ENCODE measurements at regions not wholly inside any gene's neighbourhood (a gene's known extent, or its start where the extent isn't known, plus 50 kb on each side); places are given as distances from the start of the nearest gene placed in this dataset.
A peak's percentile ranks its signal among the peaks of the same experiment; 100 is the strongest.

GRCh38 chr2:234438305-234438977 lies 58.4 kb downstream of the ARL4C start:
- no peak for DNase-seq
- intact Hi-C loops (cut with DNase I): no loop called here

- intact Hi-C loops (cut with DNase I): no loop called here
- DNase-seq: peak in 13 of 42 donors; percentile 20 to 55 (median 30)
Measured at GRCh38 chr2:234437642-234438304, 59.1 kb downstream of the ARL4C start.

DNA sequence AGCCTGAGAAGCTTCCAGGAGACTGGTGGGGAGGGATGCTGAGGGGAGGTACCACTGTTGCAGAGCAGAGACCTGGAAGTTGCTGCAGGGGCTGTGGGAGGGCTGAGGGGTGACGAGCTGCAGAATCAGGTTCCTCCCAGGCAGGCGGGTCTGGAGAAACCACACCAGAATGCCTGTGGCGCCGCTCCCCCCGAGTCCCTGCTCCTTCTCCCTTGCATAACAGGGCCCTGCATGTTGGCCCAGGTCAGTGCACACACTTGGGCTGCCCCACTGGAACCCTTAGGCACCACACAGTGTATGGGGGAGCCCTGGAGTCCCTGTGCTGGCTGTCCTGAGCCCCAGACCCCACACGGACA lies 60.4 kb downstream of the ARL4C start:
- no peak for DNase-seq
- intact Hi-C loops (cut with DNase I): no loop called here

DNA sequence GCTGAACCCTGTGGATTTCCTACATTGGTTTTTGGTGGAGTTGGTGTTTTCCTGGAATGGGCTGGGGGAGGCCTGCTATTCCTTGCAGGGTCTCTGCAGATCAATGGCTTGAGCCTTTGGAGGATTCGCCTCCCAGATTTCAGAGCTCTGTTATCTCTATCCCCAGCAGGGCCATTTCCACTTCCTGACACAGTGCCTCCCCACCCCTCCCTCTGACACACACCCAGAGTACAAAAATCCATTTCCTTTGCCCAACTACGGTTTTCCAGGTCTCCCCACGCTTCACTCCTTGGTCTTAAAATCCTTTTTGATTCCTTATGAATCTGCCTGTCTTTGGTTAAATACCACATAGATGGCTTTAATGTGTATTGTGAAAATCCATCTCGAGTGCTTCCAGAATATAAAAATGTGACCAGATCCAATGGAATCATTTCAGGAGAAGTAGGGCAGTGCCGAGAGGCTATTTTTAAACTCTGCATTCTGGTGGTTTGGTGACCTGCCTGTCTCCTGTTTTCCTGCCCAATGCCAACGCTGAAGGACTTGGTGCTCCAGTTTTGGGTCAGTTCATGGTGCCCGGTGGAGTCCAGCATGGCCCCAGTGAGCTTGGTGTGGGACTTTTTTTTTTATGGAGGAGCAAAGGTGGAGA lies 60.9 kb downstream of the ARL4C start:
- intact Hi-C loops (cut with DNase I): no loop called here
- no peak for DNase-seq

GRCh38 chr2:234433201-234433600 lies 63.7 kb downstream of the ARL4C start:
- no peak for DNase-seq
- intact Hi-C loops (cut with DNase I): no loop called here

- DNase-seq: no peak
- intact Hi-C loops (cut with DNase I): no loop called here
Measured at GRCh38 chr2:234430871-234431270, 66.0 kb downstream of the ARL4C start.

DNA sequence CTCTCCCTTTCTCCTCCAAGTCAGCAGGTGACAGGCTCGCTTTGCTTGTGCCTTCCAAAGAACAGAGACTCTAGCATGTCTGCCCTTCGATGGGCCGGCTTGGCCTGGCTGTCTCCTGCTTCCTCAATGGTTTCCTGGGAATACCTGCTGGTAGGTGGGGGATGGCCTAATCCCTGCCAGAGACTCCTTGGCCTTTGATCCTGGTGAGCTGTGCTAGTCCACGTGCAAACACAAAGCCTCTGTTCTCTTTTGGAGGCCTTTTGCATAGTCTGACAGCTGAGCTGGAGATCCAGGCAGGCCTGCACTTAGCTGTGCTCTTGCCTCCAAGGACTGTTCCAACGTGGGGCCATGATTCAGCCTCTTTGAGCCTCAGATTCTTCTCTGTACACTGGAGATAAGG lies 67.6 kb downstream of the ARL4C start:
- intact Hi-C loops (cut with DNase I): no loop called here
- DNase-seq: no peak

- intact Hi-C loops (cut with DNase I): no loop called here
- DNase-seq: no peak
Measured at GRCh38 chr2:234427081-234428061, 69.5 kb downstream of the ARL4C start.

DNA sequence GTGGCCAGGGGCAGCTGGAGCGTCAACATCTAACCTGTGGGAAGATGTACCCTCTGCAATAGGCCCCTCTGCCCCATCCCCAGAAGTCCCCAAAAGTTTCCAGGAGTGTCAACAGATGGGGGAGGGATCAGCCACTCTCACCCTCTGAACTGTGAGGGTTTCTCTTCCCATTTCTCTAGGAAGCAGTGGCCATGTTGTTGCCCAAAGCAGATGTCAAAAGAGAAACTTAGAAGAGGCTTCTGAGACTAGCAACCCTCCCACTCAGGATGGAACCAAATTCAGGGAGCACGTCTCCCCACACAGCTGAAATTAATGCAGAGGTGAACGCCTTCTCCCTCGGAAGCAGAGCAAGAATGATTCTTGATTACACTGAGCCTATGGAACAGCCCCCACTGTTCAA lies 70.3 kb downstream of the ARL4C start:
- intact Hi-C loops (cut with DNase I): no loop called here
- DNase-seq: peak in 9 of 42 donors; percentile 16 to 63 (median 32)

GRCh38 chr2:234425639-234426603 lies 71.0 kb downstream of the ARL4C start:
- intact Hi-C loops (cut with DNase I): no loop called here
- DNase-seq: peak in 1 of 42 donors; percentile 33

GRCh38 chr2:234423884-234424283 lies 73.0 kb downstream of the ARL4C start:
- intact Hi-C loops (cut with DNase I): no loop called here
- no peak for DNase-seq

DNA sequence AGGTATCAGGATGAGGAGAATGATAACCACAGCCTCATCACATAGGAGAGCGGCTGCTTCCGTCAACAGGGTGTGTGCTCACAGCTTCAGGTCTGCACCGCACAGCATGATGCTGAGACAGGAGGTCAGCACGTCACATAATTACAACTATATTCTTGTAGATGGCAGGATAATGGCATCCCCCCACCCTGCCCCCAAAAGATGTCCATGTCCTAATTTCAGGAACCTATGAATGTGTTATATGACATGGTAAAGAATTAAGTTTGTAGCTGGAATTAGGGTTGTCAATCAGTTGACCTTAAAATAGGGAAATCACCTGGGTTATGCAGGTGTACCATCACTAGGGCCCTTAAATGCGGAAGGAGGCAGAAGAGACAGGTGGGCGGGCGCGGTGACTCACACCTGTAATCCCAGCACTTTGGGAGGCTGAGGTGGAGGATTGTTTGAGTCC lies 73.9 kb downstream of the ARL4C start:
- no peak for DNase-seq
- intact Hi-C loops (cut with DNase I): no loop called here

DNA sequence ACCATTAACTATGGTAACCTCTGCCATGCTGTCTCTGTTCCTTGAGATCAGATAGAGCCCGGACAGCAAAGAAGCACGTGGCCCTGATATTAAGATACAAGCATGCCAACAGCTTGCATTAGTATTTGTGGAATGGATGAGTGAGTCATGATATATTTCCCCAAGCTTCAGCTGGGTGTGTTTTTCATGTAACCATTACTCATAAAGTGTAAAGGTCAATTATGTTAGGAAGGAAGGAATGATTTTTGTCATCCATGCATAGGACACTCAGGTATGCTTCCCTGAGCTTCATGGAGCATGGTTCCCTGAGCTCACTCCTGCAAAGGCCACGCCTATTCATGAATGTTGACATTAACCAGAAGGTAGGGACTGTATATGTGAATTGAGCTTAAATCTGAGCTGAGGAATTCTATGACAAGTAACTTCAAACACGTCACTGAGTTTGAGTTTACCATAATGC lies 74.6 kb downstream of the ARL4C start:
- intact Hi-C loops (cut with DNase I): no loop called here
- DNase-seq: no peak

GRCh38 chr2:234420408-234420807 lies 76.5 kb downstream of the ARL4C start:
- no peak for DNase-seq
- intact Hi-C loops (cut with DNase I): no loop called here

DNA sequence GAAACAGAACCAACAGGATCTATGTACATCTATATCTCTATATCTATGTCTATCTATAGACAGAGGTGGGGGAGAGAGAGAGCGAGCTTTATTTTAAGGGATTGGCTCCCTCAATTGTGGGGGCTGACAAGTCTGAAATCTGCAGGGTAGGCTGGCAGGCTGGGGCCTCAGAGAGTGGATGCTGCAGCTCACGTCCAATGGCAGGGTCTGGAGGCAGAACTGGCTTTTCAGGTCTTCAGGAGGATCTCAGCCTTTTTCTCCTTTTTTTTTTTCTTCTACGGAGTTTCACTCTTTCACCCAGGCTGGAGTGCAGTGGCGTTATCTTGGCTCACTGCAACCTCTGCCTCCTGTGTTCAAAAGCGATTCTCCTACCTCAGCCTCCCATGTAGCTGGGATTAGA lies 77.2 kb downstream of the ARL4C start:
- intact Hi-C loops (cut with DNase I): no loop called here
- no peak for DNase-seq

DNA sequence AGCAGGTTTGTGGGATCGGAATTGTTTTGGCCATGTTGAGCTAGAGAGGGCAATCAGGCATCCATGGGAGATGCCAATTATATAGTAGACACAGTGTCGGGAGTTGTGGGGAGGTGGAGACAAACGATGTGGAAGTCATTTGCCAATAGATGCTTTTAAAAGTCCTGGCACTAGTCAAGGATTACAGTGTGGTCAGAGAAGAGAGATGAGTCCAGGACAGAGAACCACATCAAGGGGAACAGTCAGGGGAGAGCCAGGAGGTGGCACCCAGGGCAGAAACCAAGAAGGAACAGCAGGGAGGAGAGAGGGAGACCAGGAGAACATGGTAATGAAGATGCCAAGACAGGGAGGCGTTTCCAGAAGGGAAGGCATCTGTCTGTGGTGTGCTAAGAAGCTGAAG lies 81.2 kb downstream of the ARL4C start:
- DNase-seq: no peak

GRCh38 chr2:234414596-234414995 lies 82.3 kb downstream of the ARL4C start:
- no peak for DNase-seq
- intact Hi-C loops (cut with DNase I): no loop called here

More for the DNA sequence above, 81.2 kb downstream of the ARL4C start:
- intact Hi-C loops (cut with DNase I): no loop called here

GRCh38 chr2:234412726-234413125 lies 84.2 kb downstream of the ARL4C start:
- intact Hi-C loops (cut with DNase I): no loop called here
- DNase-seq: no peak

Data from head of caudate nucleus (tissue), 42 donors.